NOMO-1 treated with DMSO at 0.1 percent for 48 hours (cell line): ENCODE measurements at regions not wholly inside any gene's neighbourhood (a gene's known extent, or its start where the extent isn't known, plus 50 kb on each side); places are given as distances from the start of the nearest gene placed in this dataset.

Experiments used
- DNase-seq: peaks from one replicate; lab custom pipeline; 2025; ENCODE audit not compliant: unreplicated experiment; lab: John Stamatoyannopoulos, UW

- DNase-seq, result no peak
These were observed 171.2 kb upstream of the GRK3 start for GRCh38 chr22:25393121-25393805.

GRCh38 chr22:25395468-25395867 lies 169.0 kb upstream of the GRK3 start:
- no peak for DNase-seq

- DNase-seq, result no peak
These were observed 168.6 kb upstream of the GRK3 start for GRCh38 chr22:25395915-25396314.

- DNase-seq, result no peak
These were observed 167.8 kb upstream of the GRK3 start for GRCh38 chr22:25396615-25397200.

GRCh38 chr22:25397616-25398015 lies 166.9 kb upstream of the GRK3 start:
- no peak for DNase-seq

GRCh38 chr22:25398591-25399062 lies 165.8 kb upstream of the GRK3 start:
- DNase-seq, result peak; percentile 87

GRCh38 chr22:25399649-25400151 lies 164.8 kb upstream of the GRK3 start:
- DNase-seq, result no peak

- DNase-seq, result no peak
These were observed 162.3 kb upstream of the GRK3 start for GRCh38 chr22:25402160-25402500.

GRCh38 chr22:25402501-25403283 lies 161.8 kb upstream of the GRK3 start:
- DNase-seq, result no peak

- DNase-seq, result no peak
These were observed 161.1 kb upstream of the GRK3 start for GRCh38 chr22:25403284-25403810.

GRCh38 chr22:25403811-25404471 lies 160.5 kb upstream of the GRK3 start:
- DNase-seq, result peak; percentile 24

GRCh38 chr22:25404556-25404927 lies 159.9 kb upstream of the GRK3 start:
- DNase-seq, result no peak

GRCh38 chr22:25404928-25405816 lies 159.3 kb upstream of the GRK3 start:
- DNase-seq, result peak; percentile 59

- DNase-seq, result no peak
These were observed 158.5 kb upstream of the GRK3 start for GRCh38 chr22:25405841-25406509.

GRCh38 chr22:25406510-25407210 lies 157.8 kb upstream of the GRK3 start:
- DNase-seq, result no peak

GRCh38 chr22:25407226-25407858 lies 157.1 kb upstream of the GRK3 start:
- no peak for DNase-seq

- no peak for DNase-seq
These were observed 156.6 kb upstream of the GRK3 start for GRCh38 chr22:25407859-25408229.

GRCh38 chr22:25409240-25409639 lies 155.2 kb upstream of the GRK3 start:
- no peak for DNase-seq

GRCh38 chr22:25410849-25411248 lies 153.6 kb upstream of the GRK3 start:
- DNase-seq, result no peak
